ENCODE measurements at regions not wholly inside any gene's neighbourhood (a gene's known extent, or its start where the extent isn't known, plus 50 kb on each side); places are given as distances from the start of the nearest gene placed in this dataset.

DNA sequence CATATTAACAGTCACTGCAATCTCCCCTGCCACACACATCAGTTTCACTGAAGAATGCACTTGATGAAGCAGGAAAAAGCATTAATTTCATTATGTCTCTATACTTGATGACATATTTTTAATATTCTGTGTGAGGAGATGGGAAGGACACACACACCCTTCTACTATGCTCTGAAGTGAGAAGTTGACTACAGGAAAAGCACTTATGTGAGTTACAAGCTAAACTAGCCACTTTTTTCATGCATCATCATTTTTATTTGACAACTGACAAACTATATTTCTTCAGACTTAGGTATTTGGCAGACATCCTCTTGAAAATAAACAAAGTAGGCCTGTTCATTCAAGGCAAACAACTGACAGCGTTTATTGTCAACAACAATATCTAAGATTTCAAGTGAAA, 150.4 kb upstream of the ID2 start:
- DNase-seq (ENCODE audit: low spot score) = no peak

DNA sequence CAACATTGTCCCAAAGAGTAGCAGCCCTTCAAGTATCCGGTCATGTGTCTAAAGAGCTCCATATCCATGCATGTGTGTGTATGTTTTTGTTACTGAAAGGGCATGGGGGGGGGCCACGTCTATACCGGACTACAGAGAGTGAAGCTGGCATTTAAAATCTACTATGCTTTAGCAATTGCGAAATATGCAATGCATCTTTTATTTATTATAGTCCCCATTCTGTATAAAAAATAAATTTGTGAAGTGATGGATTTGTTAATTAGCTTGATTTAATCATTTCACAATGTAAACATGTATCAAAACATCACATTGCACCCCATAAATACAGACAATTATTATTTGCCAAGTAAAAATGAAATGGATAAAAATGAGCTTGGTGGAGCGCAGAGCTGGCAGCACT, 149.4 kb upstream of the ID2 start:
- no peak for DNase-seq (ENCODE audit: low spot score)

DNA sequence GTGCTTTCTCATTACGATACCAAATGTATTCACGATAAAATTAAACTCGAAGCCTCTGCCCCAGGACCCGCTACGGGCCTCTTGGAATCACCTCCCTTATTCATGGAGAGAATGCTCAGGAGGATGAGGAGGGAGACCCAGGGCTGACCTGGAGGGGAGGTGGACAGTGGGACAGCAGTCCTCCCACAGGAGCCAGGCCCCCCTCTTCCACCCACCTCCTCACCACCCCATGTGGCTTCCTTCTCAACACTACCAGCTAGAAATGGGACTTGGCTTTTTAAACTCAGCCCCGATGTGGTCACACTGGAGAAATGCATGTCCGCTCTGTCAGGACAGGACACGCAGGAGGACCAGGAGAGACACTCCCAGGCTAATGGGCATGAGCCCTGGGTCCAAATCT, 147.9 kb upstream of the ID2 start:
- DNase-seq (ENCODE audit: low spot score) = no peak

DNA sequence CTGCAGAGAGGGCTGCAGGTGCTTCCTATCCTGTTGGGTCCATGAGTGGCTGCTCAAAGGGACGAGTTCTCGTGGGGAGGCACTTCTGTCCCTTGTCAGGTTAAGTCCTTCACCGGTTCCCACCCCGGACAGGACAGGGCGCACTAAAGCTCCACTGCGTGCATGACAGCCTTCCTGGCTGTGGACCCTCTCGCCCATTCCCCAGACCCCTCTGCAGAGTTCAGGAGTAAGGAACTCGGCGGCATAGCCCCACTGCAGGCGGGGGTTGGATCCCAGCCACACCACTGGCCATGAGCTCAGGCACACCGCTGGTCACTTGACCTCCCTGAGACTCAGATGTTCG, 147.5 kb upstream of the ID2 start:
- DNase-seq (ENCODE audit: low spot score) = no peak

DNA sequence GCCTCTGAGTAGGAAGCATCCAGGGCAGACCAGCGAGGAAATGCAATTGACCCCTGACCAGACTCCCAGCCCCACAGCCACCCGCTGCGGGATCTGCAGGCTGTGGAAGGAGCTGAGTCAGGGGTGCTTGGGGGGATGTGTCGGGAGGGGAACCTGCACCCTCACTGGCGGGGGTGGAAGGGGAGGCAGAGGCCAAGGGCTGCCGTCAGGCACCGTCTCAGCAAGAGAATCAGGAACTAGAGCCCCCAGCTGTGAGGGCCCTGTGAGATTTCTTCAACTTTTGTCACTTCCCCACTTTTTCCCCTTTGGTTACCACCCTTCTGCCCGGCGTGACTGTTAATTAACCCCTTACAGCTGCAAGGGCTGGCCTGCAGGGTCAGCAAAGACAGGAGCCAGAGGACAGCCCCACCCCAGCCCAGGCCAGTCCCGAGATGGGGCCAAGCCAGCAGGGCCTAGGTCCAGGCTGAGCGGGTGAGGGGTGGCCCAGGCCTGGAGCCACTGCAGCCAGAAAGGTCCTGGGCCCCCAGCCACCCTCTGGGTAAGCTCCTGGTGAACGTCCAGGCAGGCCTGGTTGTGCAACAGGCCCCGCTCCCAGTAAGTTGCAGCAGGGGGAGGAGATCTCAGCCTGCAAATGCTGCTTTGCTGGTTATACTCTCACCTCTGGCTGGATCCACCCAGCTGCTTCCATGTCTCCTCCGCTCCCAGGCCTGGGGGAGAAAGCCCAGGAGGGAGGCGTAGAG, 147.0 kb upstream of the ID2 start:
- peak; percentile 28 for DNase-seq (ENCODE audit: low spot score)

DNA sequence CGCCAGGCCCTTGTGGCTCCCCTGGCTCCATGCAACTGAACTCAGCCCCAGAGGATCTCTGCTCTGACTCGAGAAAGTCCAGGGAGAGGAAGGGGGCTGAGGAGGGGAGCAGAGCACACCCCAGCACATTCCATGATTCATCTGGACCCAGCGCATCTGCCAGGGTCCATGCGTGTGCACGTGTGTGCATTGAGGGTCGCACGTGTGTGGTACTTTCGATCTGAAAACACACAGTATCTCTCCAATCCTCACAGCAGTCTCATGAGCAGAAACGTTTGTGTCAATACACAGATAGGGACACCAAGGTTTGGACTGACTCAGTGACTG, 146.4 kb upstream of the ID2 start:
- DNase-seq (ENCODE audit: low spot score) = peak; percentile 8

DNA sequence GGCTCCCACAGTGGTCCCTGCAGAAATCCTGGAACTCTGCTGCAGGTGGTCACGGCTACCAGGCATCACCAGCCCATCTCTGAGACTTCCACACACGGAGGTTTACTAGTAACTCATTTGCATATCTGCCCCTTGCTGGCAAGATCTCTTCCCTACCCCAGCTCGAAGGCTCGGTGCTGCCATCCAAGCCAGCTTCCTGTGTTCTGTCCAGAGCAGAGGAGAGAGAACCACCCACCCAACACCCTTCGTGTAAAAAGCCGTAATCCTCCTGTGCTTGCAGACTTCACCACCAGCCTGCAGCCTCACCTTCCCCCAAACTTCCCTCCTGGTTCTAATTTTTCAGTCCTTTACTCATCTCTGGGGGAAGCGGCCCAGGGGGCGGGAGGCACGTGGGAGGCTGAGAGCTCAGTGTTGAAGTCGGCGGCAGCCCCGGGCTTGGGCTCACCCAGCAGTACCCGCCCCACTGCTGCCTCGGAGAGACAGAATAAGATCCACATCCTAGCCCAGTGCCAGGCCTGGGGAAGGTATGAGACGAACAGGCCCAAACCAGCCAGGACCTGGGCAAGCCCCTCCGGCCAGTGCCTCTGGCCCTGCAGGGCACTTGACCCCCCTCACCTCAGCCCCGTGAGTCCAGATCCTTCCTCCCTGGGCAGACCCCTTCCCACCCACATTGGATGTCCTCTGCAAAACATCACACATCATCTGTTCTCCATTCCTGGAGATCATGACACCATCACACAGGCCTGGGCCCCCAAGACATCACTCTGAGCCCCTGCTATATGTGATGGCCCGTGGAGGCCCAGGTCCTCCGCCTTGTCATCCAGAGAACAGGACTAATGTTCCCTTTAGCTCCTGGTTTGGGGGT, 145.8 kb upstream of the ID2 start:
- DNase-seq (ENCODE audit: low spot score) = no peak

DNA sequence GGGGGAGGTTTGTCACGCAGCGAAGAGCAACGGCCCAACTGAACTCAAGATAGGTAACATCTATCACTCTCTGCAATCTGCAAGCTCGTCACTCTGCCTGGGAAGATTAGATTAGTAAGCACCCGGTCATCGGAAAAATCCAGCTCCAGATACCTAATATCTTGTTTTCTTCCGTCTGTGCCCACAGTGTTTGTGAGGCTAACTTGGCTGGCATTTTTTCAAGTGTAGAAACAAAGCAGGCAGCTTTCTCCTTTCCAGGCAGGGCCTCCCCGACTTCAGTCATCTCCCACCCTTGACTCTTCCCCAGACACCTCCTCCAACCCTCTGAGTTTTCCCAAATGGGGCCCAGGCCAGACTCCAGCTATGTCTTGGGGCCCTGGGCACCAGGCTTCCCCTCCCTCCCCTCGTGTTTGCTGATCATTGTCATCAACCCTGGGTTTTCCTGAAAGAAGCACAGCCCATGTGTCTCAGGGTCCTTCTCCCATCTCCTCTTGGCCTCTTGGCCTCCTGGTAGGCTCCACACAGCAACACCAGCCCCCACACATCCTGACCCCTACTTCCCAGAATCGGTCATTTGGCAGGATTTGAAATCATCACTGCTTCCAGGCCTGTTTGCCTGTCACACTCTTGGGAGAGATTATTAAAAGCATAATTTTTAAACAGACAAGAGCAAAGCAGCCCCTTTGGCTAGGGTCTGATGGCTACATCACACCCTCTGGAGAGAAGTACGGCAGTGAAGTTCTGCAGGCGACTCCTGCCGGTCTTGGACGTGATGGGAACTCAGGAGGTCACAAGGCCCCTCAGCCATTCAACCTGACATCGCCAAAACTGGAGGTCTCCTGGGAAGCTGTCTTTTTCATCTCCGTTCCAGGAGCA, 144.9 kb upstream of the ID2 start:
- DNase-seq (ENCODE audit: low spot score) = peak; percentile 53

DNA sequence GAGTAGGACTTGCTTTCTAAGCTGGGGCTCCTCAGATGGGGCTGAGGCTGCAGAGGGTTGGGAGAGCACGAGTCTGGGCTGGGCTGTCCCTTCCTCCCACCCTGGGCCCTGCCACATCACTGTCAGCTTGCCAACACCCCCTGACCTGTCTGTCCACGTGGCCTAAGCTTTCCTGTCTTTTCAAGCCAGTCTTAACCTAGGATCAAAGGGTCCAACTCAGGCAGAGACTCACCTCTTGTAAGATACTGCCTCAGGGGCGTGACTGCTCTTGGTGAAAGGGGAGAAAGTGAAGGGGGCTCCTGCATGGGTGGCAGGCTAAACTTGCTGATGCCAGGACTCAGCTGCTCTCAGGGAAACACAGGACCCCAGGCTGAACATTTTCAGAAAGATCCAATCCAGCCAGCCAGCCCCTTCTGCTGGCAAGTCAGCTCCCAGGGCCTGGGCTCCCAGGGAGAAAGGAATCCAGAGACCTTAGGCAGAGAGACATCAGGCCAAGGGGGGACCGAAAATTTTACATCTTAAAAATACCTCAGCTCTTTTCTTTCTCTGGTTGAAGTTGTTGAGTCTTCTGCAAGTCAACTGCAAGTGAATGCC, 144.2 kb upstream of the ID2 start:
- no peak for DNase-seq (ENCODE audit: low spot score)

DNA sequence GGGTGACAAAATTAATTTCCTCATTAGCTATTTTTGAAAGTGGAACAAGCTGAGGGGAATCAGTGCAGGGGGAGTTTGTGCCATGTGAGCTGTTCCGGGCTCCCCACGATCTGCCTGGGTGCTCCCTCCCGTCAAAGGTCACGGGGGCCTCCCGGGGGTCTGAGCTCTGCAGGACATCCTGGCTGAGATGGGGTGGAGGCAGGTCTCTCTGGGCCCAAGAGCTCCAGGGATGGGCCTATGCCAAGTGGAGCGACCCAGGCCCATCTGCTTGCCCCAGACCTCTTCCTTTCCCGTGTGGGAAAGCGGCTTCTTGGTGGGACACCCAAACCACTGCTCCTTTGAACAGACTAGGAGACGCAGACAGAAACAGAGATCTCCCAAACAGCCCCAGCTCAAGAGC, 143.3 kb upstream of the ID2 start:
- DNase-seq (ENCODE audit: low spot score) = no peak

DNA sequence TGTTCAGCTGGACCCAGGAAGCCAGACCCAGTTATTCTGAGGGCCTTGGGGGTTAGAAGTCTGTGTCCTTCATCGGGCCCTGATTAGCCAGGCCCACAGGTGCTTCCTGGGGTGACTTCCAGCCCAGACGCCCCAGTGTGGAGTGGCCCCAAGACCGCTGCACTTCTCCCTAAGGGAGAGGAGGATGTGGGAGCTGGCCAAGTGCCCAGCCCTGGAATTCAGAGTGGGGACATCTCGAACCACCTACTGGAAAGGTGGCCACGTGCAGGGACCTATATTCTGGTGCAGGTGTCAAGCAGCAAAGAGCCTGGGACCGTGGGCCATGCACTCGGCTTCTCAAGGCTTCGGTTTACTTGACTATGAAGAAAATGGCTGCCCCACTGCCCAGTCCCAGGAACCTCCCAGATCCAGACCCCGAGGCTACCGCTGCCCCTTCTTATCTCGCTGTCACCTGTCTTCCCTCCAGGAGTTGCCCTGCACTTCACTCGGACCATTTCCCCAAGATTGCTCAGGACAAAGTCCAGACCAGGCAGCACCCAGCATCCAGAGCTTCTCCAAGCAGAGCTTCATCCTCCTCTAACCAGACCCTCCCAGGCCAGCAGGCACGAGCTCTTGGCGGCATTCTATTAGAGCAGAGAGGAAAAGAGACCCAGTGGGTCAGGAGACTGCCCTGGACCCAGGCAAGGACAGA, 142.8 kb upstream of the ID2 start:
- peak; percentile 55 for DNase-seq (ENCODE audit: low spot score)

DNA sequence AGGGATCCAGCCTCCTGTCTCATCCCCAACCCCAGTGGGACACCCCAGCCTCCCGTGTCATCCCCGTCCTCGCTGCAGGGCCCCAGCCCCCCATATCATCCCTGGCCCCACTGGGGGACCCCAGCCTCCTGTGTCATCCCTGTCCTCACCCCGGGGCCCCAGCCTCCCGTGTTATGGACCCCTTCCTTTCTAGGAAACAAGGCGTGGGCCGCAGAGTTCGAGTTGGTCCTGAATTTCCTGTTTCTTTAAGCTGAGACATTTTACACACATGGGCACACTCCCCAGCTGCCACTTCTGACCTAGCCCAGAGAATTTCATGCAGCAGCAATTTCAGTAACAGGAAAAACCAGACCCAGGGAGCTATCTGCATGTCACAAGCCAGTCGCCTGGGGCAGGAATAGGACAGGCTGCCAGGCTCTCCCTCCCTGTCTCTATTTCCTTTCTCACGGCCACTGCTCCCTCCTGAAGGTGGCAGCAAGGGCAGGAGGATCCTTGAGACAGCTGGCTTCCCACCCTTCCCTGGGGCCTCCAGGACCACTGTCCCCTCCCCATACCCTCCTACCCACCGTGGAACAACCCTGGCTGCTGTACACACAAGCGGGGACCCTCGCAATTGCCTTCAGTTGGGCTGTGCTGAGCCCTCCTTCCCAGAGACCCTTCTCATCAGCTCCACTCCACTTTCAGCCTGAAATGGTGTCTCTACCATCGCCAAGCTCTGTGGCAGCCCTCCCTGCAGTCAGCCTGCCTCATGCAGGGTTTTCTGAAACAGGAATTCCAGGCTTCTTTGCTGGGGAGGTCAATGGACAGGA, 141.9 kb upstream of the ID2 start:
- DNase-seq (ENCODE audit: low spot score) = peak; percentile 31

DNA sequence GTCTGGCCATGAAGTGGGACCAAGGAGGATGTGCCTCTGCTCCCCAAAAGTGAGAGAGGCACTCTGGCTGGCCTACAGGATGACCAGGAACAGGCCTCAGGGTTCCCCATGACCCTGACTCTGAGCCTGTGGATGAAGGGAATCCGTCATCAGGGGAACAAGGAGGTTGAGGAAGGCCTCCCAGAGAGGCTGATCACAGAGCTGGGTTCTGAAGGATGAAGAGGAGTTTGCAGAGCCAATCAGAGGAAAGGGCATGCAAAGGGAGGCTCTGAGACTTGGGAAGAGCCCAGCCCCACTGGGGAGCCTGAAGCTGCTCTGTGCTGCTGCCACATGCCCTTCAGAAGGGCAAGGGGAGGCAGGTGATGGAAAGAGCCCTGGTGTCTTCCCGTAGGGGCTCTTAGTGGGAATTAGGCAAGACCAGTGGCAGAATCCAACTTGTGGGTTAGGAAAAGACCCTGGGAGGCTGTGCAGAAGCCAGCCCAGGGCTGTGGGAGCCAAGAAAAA, 141.3 kb upstream of the ID2 start:
- DNase-seq (ENCODE audit: low spot score) = no peak

DNA sequence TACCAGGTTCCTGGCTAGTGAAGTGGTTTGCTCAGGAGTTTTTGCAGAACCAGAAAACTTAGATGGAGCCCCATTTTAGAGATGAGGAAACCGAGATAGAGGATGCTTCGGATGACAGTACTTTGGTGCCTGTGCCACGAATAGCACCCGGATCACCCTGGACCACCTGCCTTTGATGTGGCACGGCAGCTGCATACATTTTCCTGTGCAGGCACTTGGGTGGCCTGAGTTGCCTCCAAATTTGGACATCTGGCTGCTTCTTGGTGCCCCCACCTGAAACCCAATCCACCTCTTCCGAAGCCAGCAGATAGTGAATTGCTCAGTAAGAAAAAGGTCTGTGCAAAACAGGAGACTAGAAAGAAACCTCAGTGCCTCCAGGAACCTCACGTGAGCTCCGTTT, 140.6 kb upstream of the ID2 start:
- DNase-seq (ENCODE audit: low spot score) = no peak

DNA sequence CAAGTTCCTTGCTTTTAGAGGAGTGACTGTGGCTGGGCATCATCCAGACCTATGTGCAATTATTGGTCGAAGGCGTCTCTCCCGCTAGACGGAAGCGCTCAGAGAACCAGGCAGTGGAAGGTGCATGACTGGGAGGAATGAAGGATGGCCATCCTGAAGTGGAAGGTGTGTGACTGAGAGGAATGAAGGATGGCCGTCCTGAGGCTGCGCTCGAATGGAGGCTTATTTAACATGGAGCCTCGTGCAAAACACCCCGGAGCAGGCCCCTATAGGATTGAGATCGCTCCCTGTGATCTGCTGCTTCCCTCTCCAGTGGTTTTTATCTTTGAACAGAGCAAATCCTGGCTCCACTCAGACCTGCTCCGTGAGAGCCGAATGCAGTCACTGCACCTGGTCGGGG, 140.2 kb upstream of the ID2 start:
- DNase-seq (ENCODE audit: low spot score) = no peak

DNA sequence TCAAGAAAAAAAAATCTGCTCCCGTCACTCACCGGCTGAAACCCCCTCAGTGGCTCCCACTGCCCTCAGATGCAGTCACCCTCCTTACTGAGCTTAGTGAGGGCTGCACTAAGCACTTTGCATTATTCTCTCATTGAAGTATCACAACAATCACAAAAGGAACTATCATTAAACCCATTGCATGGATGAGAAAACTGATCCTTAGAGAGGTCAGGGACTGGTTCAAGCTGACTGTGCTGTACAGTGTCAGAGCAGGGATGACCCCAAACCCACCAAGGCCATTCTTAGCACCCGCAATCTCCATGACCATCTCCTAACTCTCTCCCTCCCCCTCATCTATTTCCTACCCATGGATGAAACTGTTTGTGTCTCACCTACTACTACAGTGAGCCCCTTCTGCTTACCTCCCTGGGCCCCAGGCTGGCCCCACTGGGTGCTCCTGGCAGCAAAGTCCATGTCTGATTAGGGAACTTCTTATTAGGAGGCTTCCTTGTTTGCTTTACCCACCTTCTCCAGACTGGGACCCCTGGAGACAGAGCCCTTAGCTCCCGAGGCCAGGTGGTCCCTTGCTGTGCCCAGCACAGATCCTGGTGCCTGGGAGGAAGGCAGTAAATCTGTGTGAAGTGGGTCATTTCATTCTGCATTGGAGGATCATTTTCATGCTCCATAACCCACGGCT, 139.3 kb upstream of the ID2 start:
- DNase-seq (ENCODE audit: low spot score) = no peak

DNA sequence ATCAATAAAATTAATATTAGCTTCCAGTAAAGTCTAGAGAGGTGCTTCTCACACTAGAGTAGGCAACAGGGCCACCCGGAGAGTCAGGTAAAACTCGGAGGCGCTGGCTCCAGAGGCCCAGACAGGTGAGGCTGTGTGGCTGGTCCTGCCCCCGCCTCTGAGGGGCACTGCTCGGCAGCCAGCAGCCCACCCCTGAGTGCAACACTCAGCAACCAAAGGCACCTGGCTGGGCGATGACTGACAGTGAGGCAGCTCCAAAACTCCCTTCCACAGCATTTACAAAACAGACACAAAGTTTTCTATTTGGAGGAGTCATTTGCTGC, 138.8 kb upstream of the ID2 start:
- no peak for DNase-seq (ENCODE audit: low spot score)

DNA sequence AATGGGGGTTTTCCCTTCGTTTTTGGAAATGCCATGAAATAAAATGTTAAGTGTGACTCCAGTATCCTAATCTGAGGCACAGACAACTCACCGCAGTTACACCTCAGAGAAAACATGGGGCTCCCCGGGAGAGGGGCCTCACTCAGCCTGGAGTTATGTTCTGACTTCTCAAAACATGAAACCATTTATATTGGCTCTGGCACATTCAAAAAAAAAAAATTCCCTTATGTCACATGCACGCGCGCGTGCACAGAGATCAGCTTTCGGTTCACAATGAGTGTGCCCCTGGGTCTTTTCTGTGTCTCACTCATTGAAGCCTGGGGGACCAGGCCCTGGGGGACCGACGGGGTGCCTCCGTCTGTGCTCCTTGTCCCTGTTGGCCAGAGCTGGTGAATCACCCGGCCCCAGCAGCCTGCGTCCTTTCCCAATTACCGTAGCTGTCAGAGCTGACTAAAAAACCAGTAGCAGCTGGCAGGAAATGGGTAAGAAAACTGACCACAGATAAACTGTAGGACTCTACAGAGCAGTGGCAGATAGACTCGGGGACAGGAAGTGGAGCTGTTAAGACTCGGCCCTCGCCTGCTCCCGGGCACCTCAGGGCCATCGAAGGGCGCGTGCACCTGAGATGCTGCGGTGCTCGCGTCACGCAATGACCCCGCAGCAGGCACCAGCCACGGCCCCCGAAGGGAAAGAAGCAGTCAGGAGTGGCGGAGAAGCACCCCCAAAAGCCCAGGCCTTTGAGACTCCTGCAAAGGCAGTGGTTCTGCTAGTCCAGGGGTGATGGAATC, 138.3 kb upstream of the ID2 start:
- DNase-seq (ENCODE audit: low spot score) = no peak

DNA sequence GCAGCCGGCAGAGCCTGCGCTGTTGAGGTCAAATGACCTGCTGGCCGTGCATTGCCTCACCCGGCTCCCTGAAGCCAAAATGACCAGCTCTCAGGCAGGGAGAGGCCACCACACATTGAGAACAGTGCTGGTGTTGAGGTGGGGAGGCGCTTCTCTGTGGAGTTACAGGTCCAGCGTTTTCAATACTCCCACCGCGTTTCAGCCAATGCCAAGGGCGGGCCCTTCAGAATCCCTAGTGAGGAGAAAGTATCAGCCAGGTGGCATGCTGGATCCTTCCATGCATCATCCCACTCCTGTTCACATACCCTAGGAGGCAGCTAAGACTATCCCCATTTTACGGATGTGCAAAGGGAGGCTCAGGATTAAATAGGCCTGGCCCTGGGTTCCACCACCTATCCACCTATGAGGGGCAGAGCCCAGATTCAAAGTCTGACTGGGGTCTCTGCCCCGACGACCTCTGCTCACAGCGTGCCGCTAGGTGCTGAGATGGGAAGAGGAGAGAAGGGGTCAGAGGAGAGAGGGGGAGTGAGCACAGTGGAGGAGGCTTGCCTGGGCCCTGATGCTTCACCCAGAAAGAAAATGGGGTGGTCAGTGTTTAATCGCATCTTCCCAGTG, 137.6 kb upstream of the ID2 start:
- DNase-seq (ENCODE audit: low spot score) = no peak

All from SK-N-DZ (cell line).